Fibroblast of gingiva (primary cell): ENCODE measurements at regions not wholly inside any gene's neighbourhood (a gene's known extent, or its start where the extent isn't known, plus 50 kb on each side); places are given as distances from the start of the nearest gene placed in this dataset.
"Not testable (repeated sequence)": the region's sequence is repeated elsewhere in the genome, so short reads cannot be mapped to it uniquely, and the experiment has no call there.

Source experiments
- DNase-seq: peaks from one replicate; pipeline ENCODE4 v3.0.0-alpha.2; 2011; ENCODE audit warnings: low read depth

DNA sequence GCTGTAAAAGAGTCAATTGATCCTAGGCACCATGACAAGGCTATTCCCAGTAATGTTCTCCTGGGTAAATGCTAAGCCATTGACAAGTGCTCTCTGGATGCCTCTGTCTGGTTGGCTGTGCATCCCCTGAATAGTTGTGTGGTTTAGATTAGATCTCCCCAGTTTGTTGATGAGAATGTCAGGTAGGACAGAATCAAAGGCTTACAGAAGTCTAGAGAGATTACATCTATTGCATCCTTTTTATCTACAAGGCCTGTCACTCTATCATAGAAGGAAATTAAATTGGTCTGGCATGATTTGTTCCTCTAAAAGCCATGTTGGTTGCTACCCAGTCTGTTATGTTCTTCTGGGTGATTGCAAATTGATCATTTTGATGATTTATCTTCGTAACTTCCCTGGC is 548.3 kb downstream of the GATA3 start:
- DNase-seq, result no peak

GRCh38 chr10:8614054-8614565 is 559.6 kb downstream of the GATA3 start:
- no peak for DNase-seq

GRCh38 chr10:8615118-8615517 is 560.6 kb downstream of the GATA3 start:
- DNase-seq, result no peak

DNA sequence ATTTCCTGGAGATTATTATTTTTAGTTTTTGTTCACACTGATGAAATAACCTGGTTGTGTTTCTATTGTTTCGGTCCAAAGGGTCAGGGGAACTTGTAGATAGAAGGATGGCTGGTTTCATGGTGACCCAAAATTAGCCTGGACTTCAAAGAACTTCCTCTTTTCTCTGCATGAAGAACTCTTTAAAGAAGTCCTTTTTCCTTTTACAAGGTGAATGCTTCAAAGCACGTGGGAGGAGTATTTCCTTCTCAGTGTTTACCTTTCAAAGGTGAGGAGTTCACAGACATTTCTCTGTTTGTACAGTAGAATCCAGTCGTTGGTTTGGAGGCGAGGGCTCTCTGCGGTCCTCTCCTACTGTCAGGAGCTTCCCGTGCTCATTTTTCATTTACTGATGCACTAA is 561.7 kb downstream of the GATA3 start:
- DNase-seq, result no peak

GRCh38 chr10:8617792-8618191 is 563.3 kb downstream of the GATA3 start:
- DNase-seq, result no peak

GRCh38 chr10:8618834-8619233 is 564.3 kb downstream of the GATA3 start:
- DNase-seq, result no peak

DNA sequence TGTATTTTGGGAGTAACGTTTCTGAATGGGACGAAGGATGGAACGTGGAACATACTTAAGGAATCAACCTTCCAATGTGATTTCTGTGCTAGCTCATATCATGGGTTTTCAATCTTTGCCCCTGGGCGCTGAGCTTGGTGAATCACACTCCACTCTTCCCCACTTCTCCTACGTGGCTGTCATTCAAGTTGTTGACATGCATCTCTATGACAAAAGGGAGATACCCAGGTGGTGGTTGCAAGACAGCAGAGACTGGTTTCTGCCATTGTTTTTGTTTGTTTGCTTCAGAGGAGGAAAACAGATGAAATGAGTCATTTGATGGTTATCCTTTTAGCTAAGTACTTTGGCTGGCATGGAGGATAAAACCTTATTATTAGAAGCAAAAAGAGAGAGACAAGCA is 573.9 kb downstream of the GATA3 start:
- DNase-seq, result no peak

DNA sequence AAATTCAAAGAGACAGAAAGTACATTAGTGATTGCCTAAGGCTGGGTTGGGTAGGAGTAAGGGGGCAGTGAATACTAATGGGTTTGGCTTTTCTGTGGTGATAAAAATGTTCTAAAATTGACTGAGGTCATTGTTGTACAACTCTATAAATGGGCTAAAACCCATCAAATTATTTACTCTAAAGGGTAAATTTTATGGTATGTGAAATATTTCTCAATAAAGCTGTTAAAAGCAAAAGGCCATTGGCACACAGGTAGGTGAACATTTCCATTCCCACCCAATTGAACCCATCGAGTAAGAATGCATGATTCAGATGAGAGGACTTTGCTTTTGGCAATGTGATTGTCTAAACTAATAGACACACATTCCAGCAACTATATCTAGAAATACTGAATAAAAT is 579.4 kb downstream of the GATA3 start:
- no peak for DNase-seq

- DNase-seq, result no peak
These were observed 581.9 kb downstream of the GATA3 start for GRCh38 chr10:8636371-8636770.

- no peak for DNase-seq
These were observed 583.2 kb downstream of the GATA3 start for GRCh38 chr10:8637640-8638039.

DNA sequence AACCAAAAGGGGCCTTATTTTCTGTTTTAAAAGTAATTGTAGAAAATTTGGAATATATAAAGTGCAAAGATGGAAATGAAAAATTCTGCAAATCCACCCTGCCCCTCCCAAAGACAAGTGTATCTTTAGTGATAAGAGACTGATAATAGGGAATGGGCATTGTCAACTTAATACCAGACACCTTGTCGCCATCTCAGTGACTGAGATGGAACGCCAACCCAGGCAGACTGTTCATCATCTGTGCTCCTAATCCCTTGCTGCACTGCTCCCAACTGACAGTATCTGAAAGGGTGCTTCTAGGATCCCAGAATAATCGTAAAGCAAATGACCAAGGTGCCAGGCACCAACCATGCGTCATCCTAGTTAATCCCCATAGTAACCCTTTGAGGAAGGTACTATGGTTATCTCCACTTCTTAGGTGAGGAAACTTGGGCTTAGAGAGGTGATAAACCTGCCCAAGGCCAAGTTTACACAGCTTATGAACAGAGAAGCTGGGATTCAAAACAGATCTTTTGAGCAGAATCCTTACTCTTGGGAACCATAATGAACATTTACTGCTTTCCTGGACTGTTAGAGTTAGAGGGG is 583.7 kb downstream of the GATA3 start:
- no peak for DNase-seq

GRCh38 chr10:8639486-8640185 is 585.1 kb downstream of the GATA3 start:
- no peak for DNase-seq

GRCh38 chr10:8640301-8640700 is 585.8 kb downstream of the GATA3 start:
- DNase-seq, result no peak

DNA sequence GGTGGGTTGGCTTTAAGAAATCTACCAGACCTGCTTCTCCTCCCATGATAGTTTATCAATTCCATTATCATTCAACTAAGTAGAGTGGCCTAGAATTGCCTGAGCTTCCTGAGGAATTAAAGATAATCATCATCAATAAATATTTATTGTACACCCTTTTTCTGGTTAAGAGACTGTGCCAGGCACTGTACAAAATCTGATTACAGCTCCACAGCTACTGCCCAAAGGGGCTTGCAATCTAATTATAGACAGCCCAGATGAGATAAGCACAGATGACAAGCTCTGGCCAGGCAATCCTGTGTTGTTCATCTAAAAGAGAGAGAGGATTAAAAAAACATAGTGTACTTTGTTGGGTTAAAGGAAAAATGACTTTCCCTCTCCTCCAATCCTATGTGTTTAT is 586.4 kb downstream of the GATA3 start:
- no peak for DNase-seq

DNA sequence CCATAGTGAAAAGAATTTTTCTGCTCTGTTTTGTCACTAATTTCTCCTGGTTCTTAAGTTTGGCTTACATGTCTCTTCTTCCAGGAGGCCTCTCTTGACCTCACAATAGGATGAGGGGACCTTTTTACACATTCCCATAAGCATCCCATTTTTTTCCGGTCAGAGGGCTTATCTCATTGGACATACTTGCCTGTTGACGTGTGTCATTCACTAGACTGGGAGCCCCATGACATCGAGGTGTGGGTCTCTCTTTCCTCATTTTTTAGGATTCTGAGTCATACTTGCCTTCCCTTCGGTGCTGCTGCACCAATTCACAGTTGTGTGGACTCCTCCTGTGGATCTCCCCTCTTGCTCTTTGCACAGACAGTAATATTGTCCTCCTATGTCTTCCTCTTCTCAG is 601.8 kb downstream of the GATA3 start:
- no peak for DNase-seq

GRCh38 chr10:8659982-8660381 is 605.5 kb downstream of the GATA3 start:
- no peak for DNase-seq

DNA sequence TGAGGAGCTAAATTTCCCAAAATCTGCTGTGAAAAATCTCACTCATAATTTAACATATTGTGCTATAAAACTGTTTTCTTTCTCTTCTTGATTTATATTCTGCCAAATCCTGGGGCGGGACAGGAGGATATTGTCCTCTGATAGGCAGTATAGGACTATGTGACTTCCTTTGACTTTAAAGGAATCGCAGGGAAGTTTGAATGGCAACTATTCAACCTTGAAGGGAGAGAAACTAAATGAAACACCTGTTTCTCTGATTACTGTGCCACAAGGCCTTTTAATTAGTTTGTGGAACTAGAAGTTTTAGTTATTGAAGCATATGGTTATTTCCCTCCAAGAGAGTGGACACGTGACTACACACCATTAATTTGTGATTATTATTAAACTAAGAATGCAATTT is 607.4 kb downstream of the GATA3 start:
- DNase-seq, result no peak

DNA sequence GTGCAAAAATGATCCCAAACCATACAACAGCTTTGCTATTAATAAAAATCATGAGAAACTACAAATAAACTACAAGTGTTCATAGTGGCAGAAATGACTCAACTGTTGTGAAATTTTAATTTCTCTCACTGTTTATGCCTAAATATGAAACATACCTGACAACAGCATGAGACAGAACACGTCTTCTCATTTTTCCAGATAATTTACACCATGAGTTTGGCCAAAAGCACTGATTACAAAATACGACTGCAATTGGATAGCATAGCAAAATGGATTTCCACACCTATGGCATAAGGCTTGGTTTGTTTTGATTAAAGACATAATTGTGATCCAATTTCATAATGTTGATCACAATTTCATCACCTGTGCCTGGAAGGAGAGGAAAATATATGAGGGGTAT is 608.6 kb downstream of the GATA3 start:
- no peak for DNase-seq

DNA sequence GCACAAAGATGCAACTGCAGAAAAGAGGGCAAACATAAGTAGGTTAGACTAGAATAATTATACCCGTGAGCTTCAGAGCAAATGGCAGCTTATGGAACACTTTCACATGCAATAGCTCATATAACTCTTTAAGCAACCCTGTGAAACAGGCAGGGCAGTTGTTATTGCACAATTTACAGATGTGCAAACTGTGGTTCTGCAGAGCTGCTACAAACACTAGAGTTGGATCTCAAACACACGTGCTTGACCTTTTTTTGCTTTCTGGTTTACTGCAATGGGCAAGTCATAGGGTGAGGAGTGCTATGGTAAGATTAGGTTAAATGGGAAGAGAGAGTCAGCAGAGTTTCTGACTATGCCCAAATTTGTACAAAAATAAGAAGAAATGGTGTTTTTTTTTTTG is 610.8 kb downstream of the GATA3 start:
- DNase-seq, result no peak

- no peak for DNase-seq
These were observed 616.0 kb downstream of the GATA3 start for GRCh38 chr10:8670461-8670860.

GRCh38 chr10:8674230-8674629 is 619.7 kb downstream of the GATA3 start:
- no peak for DNase-seq

DNA sequence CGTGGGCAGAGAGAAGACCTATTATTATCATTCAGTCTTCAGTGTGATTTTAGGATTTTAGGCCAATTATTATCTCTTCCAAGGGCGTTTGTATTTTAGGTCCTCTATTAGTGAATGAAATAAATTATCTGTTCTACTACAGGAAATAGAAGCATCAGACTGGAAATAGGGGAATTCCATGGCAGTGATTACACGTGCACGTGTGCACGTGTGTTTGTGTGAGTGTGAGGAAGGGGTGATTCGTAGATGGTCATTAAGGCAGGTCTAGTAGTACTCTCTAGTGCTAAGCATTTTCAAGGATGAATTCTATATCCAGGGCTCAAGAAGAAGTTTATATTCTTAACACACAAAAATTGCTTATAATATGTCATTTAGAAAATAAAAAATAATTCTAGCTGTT is 623.2 kb downstream of the GATA3 start:
- DNase-seq, result no peak

- DNase-seq, result not testable (repeated sequence)
These were observed 630.4 kb downstream of the GATA3 start for GRCh38 chr10:8684916-8685315.

GRCh38 chr10:8688881-8689280 is 634.4 kb downstream of the GATA3 start:
- DNase-seq, result no peak
